Adrenal gland (tissue), 9 donors: ENCODE measurements at regions not wholly inside any gene's neighbourhood (a gene's known extent, or its start where the extent isn't known, plus 50 kb on each side); places are given as distances from the start of the nearest gene placed in this dataset.
A peak's percentile ranks its signal among the peaks of the same experiment; 100 is the strongest.

Experiments
- DNase-seq, 7 donors: peaks; one replicate each; pipeline ENCODE4 v3.0.0-alpha.2; 2019 to 2020
- H3K27ac ChIP-seq, 5 donors: fragments of 200-600 bp; sonication (generic) in 4 of 5; 1 replicate in 3 of 5; 2 replicates in 2 of 5; pipeline versions ENCODE4 v1.5.1 to v1.8.0; 2016 to 2020; ENCODE audit warnings: mild to moderate bottlenecking in 1 of 5
- H3K27me3 ChIP-seq: fragments of 200-600 bp; 2 replicates; pipeline ENCODE4 v1.8.0; 2021
- H3K36me3 ChIP-seq, 2 donors: fragments of 200-600 bp; replicated peaks in 1 of 2; 1 replicate in 1 of 2; 2 replicates in 1 of 2; pipeline versions ENCODE4 v1.5.1 to v1.8.0; 2018 to 2022
- H3K4me1 ChIP-seq, 2 donors: fragments of 200-600 bp; replicated peaks in 1 of 2; 1 replicate in 1 of 2; 2 replicates in 1 of 2; pipeline versions ENCODE4 v1.5.1 to v1.8.0; 2018 to 2021
- H3K4me3 ChIP-seq, 4 donors: fragments of 200-600 bp; sonication (generic) in 3 of 4; one replicate each; pipeline ENCODE4 v1.5.1; 2016 to 2018
- H3K9me3 ChIP-seq, 3 donors: fragments of 200-600 bp; sonication (generic) in 1 of 3; replicated peaks in 1 of 3; 1 replicate in 2 of 3; 2 replicates in 1 of 3; pipeline versions ENCODE4 v1.5.1 to v1.8.0; 2016 to 2021
- CTCF ChIP-seq, 6 experiments: fragments of 450-650 bp in 4 of 6; fragments of 200-600 bp in 2 of 6; sonication (generic) in 1 of 6; IDR thresholded peaks; 1 replicate in 5 of 6; 2 replicates in 1 of 6; pipeline versions ENCODE4 v1.5.1 to v1.8.0; 2016 to 2021; ENCODE audit warnings: antibody characterized with exemption in 6 of 6, mild to moderate bottlenecking in 2 of 6, moderate library complexity in 1 of 6
- POLR2A ChIP-seq, 2 donors: fragments of 450-650 bp; IDR thresholded peaks; one replicate each; pipeline ENCODE4 v1.6.1; 2017; ENCODE audit warnings: antibody characterized with exemption in 2 of 2, mild to moderate bottlenecking in 2 of 2, moderate library complexity in 1 of 2
- WGBS, 4 donors: extraction: QIAGEN DNeasy Blood & Tissue Kit in 2 of 4; methylation state at CpG; one replicate each; pipeline versions ENCODE4 v1.1.5 to v1.1.7; 2013 to 2017; 5-methylcytosine and 5-hydroxymethylcytosine counted together
- intact Hi-C, 2 donors: fragments of 100-400 bp; cut with DNase I; formaldehyde crosslinking; loops; one replicate each; pipeline versions ENCODE4 v1.14.1 to v1.15.0; 2022 to 2023
- donor health status: healthy with polysubstance abuse.
- donor health status: Bipolar disorder and iron deficiency.
- donor health status: DM: yes; HTN: yes; CAD: no.
- donor health status: DM: no; HTN: no; CAD: no.
- donor health status: DM: no; HTN: no; CAD: no.

DNA sequence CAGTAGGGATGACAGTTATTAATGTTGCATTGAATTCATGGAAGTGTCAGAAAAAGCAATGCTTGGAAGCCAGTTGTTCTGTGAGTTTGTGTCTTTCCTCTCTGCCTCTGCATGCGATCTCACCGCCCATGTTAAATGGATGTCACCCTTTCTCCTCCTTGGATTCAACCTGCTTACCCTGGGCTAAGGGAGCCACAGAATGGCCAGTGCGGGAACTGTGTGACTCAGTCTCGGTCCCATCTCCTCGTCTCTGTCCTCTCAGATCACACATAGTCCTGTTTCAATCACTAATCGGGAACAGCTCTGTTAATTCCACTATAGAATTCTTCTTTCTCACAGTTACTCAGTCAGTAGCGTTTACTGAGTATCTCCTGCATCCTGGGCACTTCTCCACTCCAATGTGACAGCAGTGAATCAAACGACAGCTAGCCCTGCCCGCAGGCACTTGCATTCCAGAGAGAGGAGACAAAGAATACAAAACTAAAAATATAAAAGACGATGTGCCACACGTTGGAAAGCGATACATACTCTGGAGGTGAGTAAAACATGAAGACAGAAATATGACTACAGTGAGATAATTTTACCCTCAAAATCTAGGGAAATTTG is 53.6 kb upstream of the TLR3 start:
- no peak overlapping the region for H3K4me3 ChIP-seq
- intact Hi-C loops: no loop called here

GRCh38 chr4:186016796-186017195 is 52.2 kb upstream of the TLR3 start:
- H3K27ac ChIP-seq: peak overlapping the region in 4 of 5 donors; percentile 11 to 75 (median 36)
- H3K9me3 ChIP-seq: no peaks in the 10 kb centered on the region
- DNase-seq: peak in 4 of 7 donors; percentile 32 to 53 (median 40)
- H3K4me3 ChIP-seq: no peak overlapping the region
- no peaks in the 10 kb centered on the region for H3K36me3 ChIP-seq
- intact Hi-C loops: no loop called here
- WGBS, 4 donors: 32 to 48% (median 41%) methylated on average over 4 of the region's 4 CpGs
- H3K4me1 ChIP-seq: peaks cover 13 to 22% of the 10 kb centered on the region in 2 donors
- TF ChIP-seq CTCF (IDR thresholded peaks at IDR 0.05) (no peak), POLR2A (IDR thresholded peaks at IDR 0.05) (no peak)
- no peaks in the 10 kb centered on the region for H3K27me3 ChIP-seq

More for the DNA sequence above, 53.6 kb upstream of the TLR3 start:
- H3K27me3 ChIP-seq: no peaks in the 10 kb centered on the region
- no peaks in the 10 kb centered on the region for H3K9me3 ChIP-seq
- no peak for TF ChIP-seq POLR2A (IDR thresholded peaks at IDR 0.05)
- no peak for TF ChIP-seq CTCF (IDR thresholded peaks at IDR 0.05)
- no peak for DNase-seq
- WGBS, 4 donors: 92 to 93% (median 92%) methylated on average over 12 of the region's 12 CpGs
- no peak overlapping the region for H3K27ac ChIP-seq
- no peaks in the 10 kb centered on the region for H3K36me3 ChIP-seq
- peaks cover 8 to 9% of the 10 kb centered on the region in 2 donors for H3K4me1 ChIP-seq

- TF ChIP-seq CTCF (IDR thresholded peaks at IDR 0.05): no peak
- no peak for TF ChIP-seq POLR2A (IDR thresholded peaks at IDR 0.05)
- H3K36me3 ChIP-seq: no peaks in the 10 kb centered on the region
Measured at GRCh38 chr4:186017801-186018200, 51.2 kb upstream of the TLR3 start.

GRCh38 chr4:186018261-186018660 is 50.7 kb upstream of the TLR3 start:
- no peaks in the 10 kb centered on the region for H3K36me3 ChIP-seq
- DNase-seq: no peak
- no peaks in the 10 kb centered on the region for H3K9me3 ChIP-seq
- intact Hi-C loops: no loop called here
- no peak overlapping the region for H3K4me3 ChIP-seq
- no peak overlapping the region for H3K27ac ChIP-seq
- 63 to 65% (median 65%) methylated on average over 3 of the region's 3 CpGs for WGBS, 4 donors
- H3K4me1 ChIP-seq: peaks cover 13 to 26% of the 10 kb centered on the region in 2 donors
- H3K27me3 ChIP-seq: no peaks in the 10 kb centered on the region
- no peak for TF ChIP-seq POLR2A (IDR thresholded peaks at IDR 0.05)
- TF ChIP-seq CTCF (IDR thresholded peaks at IDR 0.05): no peak

More at GRCh38 chr4:186017801-186018200, 51.2 kb upstream of the TLR3 start:
- no peak overlapping the region for H3K4me3 ChIP-seq
- intact Hi-C loops: no loop called here
- 94 to 96% (median 95%) methylated on average over 6 of the region's 6 CpGs for WGBS, 4 donors
- H3K27me3 ChIP-seq: no peaks in the 10 kb centered on the region
- H3K4me1 ChIP-seq: peaks cover 13 to 26% of the 10 kb centered on the region in 2 donors
- no peaks in the 10 kb centered on the region for H3K9me3 ChIP-seq
- no peak for DNase-seq
- no peak overlapping the region for H3K27ac ChIP-seq
